B cell (primary cell): ENCODE measurements at regions not wholly inside any gene's neighbourhood (a gene's known extent, or its start where the extent isn't known, plus 50 kb on each side); places are given as distances from the start of the nearest gene placed in this dataset.

Experiments used
- ATAC-seq: fragments of 200-7000 bp; cut with Tn5 transposase; one replicate; pipeline ENCODE4 v1.10.0; 2021; ENCODE audit warnings: low read depth, mild to moderate bottlenecking, moderate number of reproducible peaks, moderate library complexity
- CTCF ChIA-PET: fragments of 350-600 bp; sonication (Branson Sonifier 250); formaldehyde crosslinking; loops from one replicate; lab custom pipeline; 2021; ENCODE audit warnings: antibody characterized with exemption, inconsistent platforms; lab: Charles Lee
- POLR2A ChIA-PET: fragments of 350-600 bp; sonication (Branson Sonifier 250); formaldehyde crosslinking; loops from one replicate; lab custom pipeline; 2021; ENCODE audit warnings: antibody characterized with exemption; lab: Charles Lee
- DNase-seq: peaks from one replicate; pipeline ENCODE4 v3.0.0; 2013
- H2AFZ ChIP-seq: 2 replicates; pipeline ENCODE4 v1.6.1; 2012; ENCODE audit warnings: mild to moderate bottlenecking, low read depth, low read length; ENCODE audit not compliant: insufficient read depth, poor library complexity, severe bottlenecking
- H3K27ac ChIP-seq, 2 donors: 1 replicate in 1 of 2; 2 replicates in 1 of 2; pipeline ENCODE4 v1.5.1; 2012 to 2013; ENCODE audit warnings: low read length in 2 of 2, mild to moderate bottlenecking in 2 of 2, moderate library complexity in 1 of 2
- H3K27me3 ChIP-seq, 4 experiments: fragments of 200-600 bp in 1 of 4; sonication (generic) in 1 of 4; replicated peaks in 1 of 4; 1 replicate in 2 of 4; 2 replicates in 2 of 4; pipeline versions ENCODE4 v1.6.1 to v1.7.0; 2013 to 2016; ENCODE audit warnings: low read length in 3 of 4, mild to moderate bottlenecking in 2 of 4, mixed read lengths in 1 of 4, moderate library complexity in 1 of 4; ENCODE audit not compliant: insufficient read depth in 4 of 4, control insufficient read depth in 3 of 4; ENCODE audit errors: control extremely low read depth in 1 of 4
- H3K36me3 ChIP-seq, 2 experiments: replicated peaks in 1 of 2; 1 replicate in 1 of 2; 2 replicates in 1 of 2; pipeline versions ENCODE4 v1.6.1 to v1.7.1; 2013; ENCODE audit warnings: low read length in 1 of 2; ENCODE audit not compliant: insufficient read depth in 2 of 2, control insufficient read depth in 1 of 2; ENCODE audit errors: control extremely low read depth in 1 of 2, extremely low read depth in 1 of 2
- H3K4me1 ChIP-seq, 2 donors: fragments of 200-600 bp in 1 of 2; sonication (generic) in 1 of 2; 1 replicate in 1 of 2; 2 replicates in 1 of 2; pipeline versions ENCODE4 v1.5.1 to v1.6.1; 2013 to 2017; ENCODE audit warnings: low read length in 2 of 2; ENCODE audit not compliant: control insufficient read depth in 2 of 2, insufficient read depth in 2 of 2
- H3K4me2 ChIP-seq: replicated peaks from 2 replicates; pipeline ENCODE3; 2012; ENCODE audit warnings: mild to moderate bottlenecking, low read depth, low read length; ENCODE audit not compliant: poor library complexity, severe bottlenecking
- H3K4me3 ChIP-seq, 5 experiments: fragments of 200-600 bp in 1 of 5; sonication (generic) in 1 of 5; 1 replicate in 3 of 5; 2 replicates in 2 of 5; pipeline versions ENCODE4 v1.5.1 to v1.7.0; 2011 to 2016; ENCODE audit warnings: low read length in 4 of 5, mild to moderate bottlenecking in 4 of 5, low read depth in 2 of 5, control low read depth in 1 of 5, moderate library complexity in 1 of 5; ENCODE audit not compliant: insufficient read depth in 1 of 5; ENCODE audit errors: control extremely low read depth in 1 of 5, extremely low read depth in 1 of 5
- H3K79me2 ChIP-seq: fragments of 200-600 bp; sonication (generic); one replicate; pipeline ENCODE4 v1.6.0; 2016; ENCODE audit warnings: low read length; ENCODE audit not compliant: control insufficient read depth, insufficient read depth
- H3K9ac ChIP-seq: fragments of 200-600 bp; sonication (generic); 2 replicates; pipeline ENCODE4 v1.6.1; 2017; ENCODE audit warnings: mild to moderate bottlenecking, low read length, moderate library complexity
- H3K9me3 ChIP-seq, 3 donors: one replicate each; pipeline versions ENCODE4 v1.6.1 to v1.7.1; 2013; ENCODE audit warnings: low read length in 2 of 3; ENCODE audit not compliant: control insufficient read depth in 2 of 3, insufficient read depth in 1 of 3; ENCODE audit errors: control extremely low read depth in 1 of 3
- H4K20me1 ChIP-seq: 2 replicates; pipeline ENCODE4 v1.6.0; 2012; ENCODE audit warnings: mild to moderate bottlenecking, low read length; ENCODE audit not compliant: insufficient read depth, control insufficient read depth, poor library complexity, severe bottlenecking
- H3K27ac Mint-ChIP-seq: one replicate; pipeline ENCODE4 v1.8.0; 2021; ENCODE audit warnings: mixed read lengths
- H3K27me3 Mint-ChIP-seq: one replicate; pipeline ENCODE4 v1.8.0; 2021; ENCODE audit warnings: mixed read lengths
- H3K4me1 Mint-ChIP-seq: one replicate; pipeline ENCODE4 v1.8.0; 2021; ENCODE audit warnings: mixed read lengths
- H3K4me3 Mint-ChIP-seq: one replicate; pipeline ENCODE4 v1.8.0; 2021; ENCODE audit warnings: mixed read lengths
- H3K9me3 Mint-ChIP-seq: one replicate; pipeline ENCODE4 v1.8.0; 2022; ENCODE audit warnings: mixed read lengths; ENCODE audit not compliant: insufficient read depth
- CTCF ChIP-seq: fragments of 200-600 bp; IDR thresholded peaks from one replicate; pipeline ENCODE4 v1.8.0; 2022; ENCODE audit warnings: antibody characterized with exemption, mild to moderate bottlenecking
- EZH2 ChIP-seq: IDR thresholded peaks from 2 replicates; pipeline ENCODE4 v1.6.1; 2012; ENCODE audit warnings: borderline replicate concordance, low read depth, mild to moderate bottlenecking, moderate library complexity, low read length; ENCODE audit not compliant: insufficient read depth, poor library complexity, severe bottlenecking
- WGBS: methylation state at CpG from one replicate; pipeline ENCODE4 v1.1.5; 2013; ENCODE audit warnings: missing lambda C conversion rate; ENCODE audit not compliant: insufficient coverage; 5-methylcytosine and 5-hydroxymethylcytosine counted together
- intact Hi-C: fragments of 100-400 bp; cut with micrococcal nuclease; formaldehyde crosslinking; loops from one replicate; pipeline ENCODE4 v1.10.0; 2022

GRCh38 chr2:8538531-8538930 lies 143.3 kb upstream of the ID2 start:
- H3K4me1 ChIP-seq: peaks cover 45 to 62% of the 10 kb centered on the region in 2 donors
- peaks cover 51% of the 10 kb centered on the region for H3K27me3 Mint-ChIP-seq
- H3K9me3 Mint-ChIP-seq: no peaks in the 10 kb centered on the region
- H3K9me3 ChIP-seq: peaks cover 0 to 13% (median 0%) of the 10 kb centered on the region in 3 donors
- H3K4me2 ChIP-seq: no peak overlapping the region
- no peaks in the 10 kb centered on the region for H3K79me2 ChIP-seq
- H3K4me3 ChIP-seq: no peak overlapping the region
- H2AFZ ChIP-seq: no peak overlapping the region
- TF ChIP-seq CTCF (no peak), EZH2 (no peak)
- intact Hi-C loops: no loop called here
- no peak for ATAC-seq
- WGBS: 24% methylated on average over 8 of the region's 9 CpGs
- POLR2A ChIA-PET: no interaction called here
- no peak overlapping the region for H3K27ac Mint-ChIP-seq
- CTCF ChIA-PET: interaction anchor here (0.5 kb wide), 1 partner anchor 69 kb away, joined by 3 read pairs; no protein-coding TSS in a partner anchor
- DNase-seq: no peak
- no peak overlapping the region for H3K27ac ChIP-seq
- H4K20me1 ChIP-seq: no peaks in the 10 kb centered on the region
- H3K36me3 ChIP-seq: no peaks in the 10 kb centered on the region
- peaks cover 0 to 64% (median 24%) of the 10 kb centered on the region in 4 experiments for H3K27me3 ChIP-seq
- H3K4me3 Mint-ChIP-seq: no peak overlapping the region
- H3K4me1 Mint-ChIP-seq: peaks cover 42% of the 10 kb centered on the region
- H3K9ac ChIP-seq: no peak overlapping the region

- no peak overlapping the region for H3K4me2 ChIP-seq
- H4K20me1 ChIP-seq: no peaks in the 10 kb centered on the region
- H3K79me2 ChIP-seq: no peaks in the 10 kb centered on the region
- no peak overlapping the region for H3K4me3 ChIP-seq
- 66% methylated on average over 14 of the region's 14 CpGs for WGBS
- ATAC-seq (no peak), DNase-seq (no peak)
- Mint-ChIP-seq H3K9me3 (no peaks in the 10 kb centered on the region), H3K27ac (no peak overlapping the region), H3K27me3 (peaks cover 50% of the 10 kb centered on the region), H3K4me3 (no peak overlapping the region), H3K4me1 (peaks cover 47% of the 10 kb centered on the region)
- H3K9ac ChIP-seq: no peak overlapping the region
- no peak overlapping the region for H3K27ac ChIP-seq
- no peak for TF ChIP-seq CTCF
- no peak for TF ChIP-seq EZH2
- peaks cover 50 to 65% of the 10 kb centered on the region in 2 donors for H3K4me1 ChIP-seq
- H3K9me3 ChIP-seq: peaks cover 0 to 10% (median 0%) of the 10 kb centered on the region in 3 donors
- ChIA-PET CTCF (interaction anchor here (0.5 kb wide), 1 partner anchor 69 kb away, joined by 3 read pairs; no protein-coding TSS in a partner anchor), POLR2A (no interaction called here)
- H3K36me3 ChIP-seq: no peaks in the 10 kb centered on the region
- H2AFZ ChIP-seq: no peak overlapping the region
- H3K27me3 ChIP-seq: peaks cover 0 to 64% (median 24%) of the 10 kb centered on the region in 4 experiments
- intact Hi-C loops: no loop called here
Observed at GRCh38 chr2:8538931-8539621, 142.8 kb upstream of the ID2 start.
